Left cardiac atrium (tissue), 4 donors: ENCODE measurements at regions not wholly inside any gene's neighbourhood (a gene's known extent, or its start where the extent isn't known, plus 50 kb on each side); places are given as distances from the start of the nearest gene placed in this dataset.

Experiments
- ATAC-seq, 2 donors: fragments of 200-7000 bp; cut with Tn5 transposase; one replicate each; pipeline ENCODE4 v1.9.1; 2020; ENCODE audit warnings: mild to moderate bottlenecking in 2 of 2, moderate library complexity in 2 of 2
- DNase-seq: peaks from one replicate; pipeline ENCODE4 v3.0.0-alpha.2; 2020
- intact Hi-C, 2 donors: fragments of 100-400 bp; cut with DNase I; formaldehyde crosslinking; loops; one replicate each; pipeline versions ENCODE4 v1.14.1 to v1.15.1; 2022 to 2023
- donor health status: DM: no; HTN: yes; CAD: no.
- donor health status: DM: no; HTN: yes; CAD: no; lungs with severe emphysema.
- donor health status: DM: yes; HTN: yes; CAD: no.
- donor health status: Dilated cardiomyopathy.

DNA sequence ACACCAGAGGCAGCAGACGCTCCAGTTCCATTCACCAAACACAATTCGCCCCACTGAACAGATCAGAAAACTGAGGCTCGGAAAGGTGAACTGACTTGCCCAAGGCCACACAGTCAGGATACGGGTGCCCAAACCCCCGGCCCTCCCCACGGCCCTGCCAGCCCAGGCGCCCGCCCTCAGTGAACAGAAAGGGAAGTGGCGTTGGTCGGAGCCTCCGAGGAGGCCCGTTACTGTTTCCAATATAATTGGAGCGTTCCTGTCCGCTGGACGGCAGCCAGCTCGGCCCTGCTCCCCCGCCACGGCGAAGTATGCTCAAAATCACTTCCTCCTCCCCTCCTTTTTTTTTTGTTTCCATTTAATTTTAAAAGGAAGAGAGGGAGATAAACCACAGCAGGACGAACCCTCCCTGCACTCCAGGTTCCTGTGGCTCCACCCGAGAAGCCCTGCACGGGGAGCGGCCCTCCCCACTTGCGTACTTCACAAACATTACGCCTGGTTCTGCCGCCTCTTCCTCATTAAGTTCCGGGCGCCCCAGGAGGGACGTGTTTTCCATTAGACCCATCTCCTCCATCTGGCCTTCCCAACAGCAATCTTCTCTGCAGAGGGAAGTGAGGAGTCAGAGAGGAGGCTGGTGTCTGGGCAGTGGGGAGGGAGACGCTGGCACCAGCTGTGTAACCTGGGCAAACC lies 61.1 kb downstream of the NCOR2 start:
- intact Hi-C loops = loop anchor here in 1 of 2 donors (10.0 kb wide), 2 partner anchors 51 to 121 kb away; no protein-coding TSS in a partner anchor
- DNase-seq = peak; percentile 92
- ATAC-seq = peak; percentile 48 to 68

DNA sequence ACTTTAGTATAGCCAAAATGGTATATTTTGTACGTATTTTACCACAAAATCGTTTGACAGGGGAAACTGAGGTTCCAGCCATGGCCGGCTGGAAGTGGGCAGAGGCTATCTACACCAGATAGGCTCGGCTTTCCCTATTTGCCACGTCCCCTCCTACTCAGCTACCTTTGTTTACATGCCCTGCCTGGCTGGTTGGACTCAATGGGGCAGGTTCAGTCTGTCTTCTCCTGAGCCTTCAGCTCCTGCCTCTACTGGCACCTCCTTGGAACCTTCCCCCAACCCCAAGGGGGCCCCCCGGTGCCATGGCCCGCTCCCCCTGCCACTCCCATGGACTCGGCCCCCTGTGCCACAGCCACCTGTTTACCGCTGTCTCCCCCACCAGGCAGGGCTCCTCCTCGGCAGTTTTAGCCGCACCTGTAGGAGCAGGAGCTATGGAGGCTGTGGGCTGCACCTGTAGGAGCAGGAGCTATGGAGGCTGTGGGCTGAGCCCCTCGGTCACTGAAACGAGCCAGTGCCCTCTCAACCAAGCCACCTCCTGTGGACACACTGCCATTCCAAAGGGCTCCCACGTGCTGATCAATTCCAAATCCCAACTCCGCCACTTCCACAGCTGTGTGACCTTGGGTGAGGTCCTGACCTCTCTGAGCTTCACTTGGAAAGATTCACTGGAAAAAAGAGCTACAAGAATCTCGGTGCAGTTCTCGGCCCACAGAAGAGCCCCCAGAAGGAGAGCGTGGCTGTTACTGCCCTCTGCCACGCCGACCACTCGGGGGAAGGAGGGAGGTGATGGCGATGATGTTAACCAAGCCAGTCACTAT lies 62.2 kb downstream of the NCOR2 start:
- DNase-seq = no peak
- intact Hi-C loops = loop anchor here in 1 of 2 donors (10.0 kb wide), 2 partner anchors 50 to 120 kb away; no protein-coding TSS in a partner anchor
- no peak for ATAC-seq

DNA sequence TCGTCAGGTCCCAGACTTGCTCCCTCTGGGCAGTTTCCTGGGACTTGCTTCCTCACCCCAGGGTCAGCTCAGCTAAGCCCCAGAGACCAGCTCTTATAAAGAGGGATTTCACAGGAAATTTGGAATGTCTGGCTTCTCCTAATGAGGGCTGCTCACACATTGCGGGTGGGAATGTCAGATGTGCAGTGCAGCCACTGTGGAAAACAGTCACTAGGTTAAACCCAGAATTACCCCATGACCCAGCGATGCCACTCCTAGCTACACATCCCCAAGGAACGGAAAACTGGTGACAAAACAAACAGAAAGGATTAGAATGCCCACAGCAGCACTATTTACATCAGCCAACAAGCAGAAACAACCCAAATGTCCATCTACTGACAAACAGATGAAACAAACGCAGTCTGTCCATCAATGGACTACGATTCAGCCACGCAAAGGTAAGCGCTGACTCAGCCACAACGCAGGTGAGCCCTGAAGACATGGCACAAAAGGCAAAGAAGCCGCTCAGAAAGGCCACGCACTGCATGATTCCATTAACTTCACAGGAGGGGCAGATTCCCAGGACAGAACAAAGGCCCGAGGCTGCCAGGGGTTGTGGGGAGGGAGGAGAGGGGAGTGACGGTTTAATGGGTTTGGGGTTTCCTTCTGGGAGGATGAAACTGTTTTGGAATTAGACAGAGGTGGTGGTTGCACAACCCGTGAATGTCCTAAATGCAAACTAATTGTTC lies 63.0 kb downstream of the NCOR2 start:
- no peak for ATAC-seq
- DNase-seq = no peak
- intact Hi-C loops = loop anchor here in 1 of 2 donors (10.0 kb wide), 2 partner anchors 50 to 120 kb away; no protein-coding TSS in a partner anchor

DNA sequence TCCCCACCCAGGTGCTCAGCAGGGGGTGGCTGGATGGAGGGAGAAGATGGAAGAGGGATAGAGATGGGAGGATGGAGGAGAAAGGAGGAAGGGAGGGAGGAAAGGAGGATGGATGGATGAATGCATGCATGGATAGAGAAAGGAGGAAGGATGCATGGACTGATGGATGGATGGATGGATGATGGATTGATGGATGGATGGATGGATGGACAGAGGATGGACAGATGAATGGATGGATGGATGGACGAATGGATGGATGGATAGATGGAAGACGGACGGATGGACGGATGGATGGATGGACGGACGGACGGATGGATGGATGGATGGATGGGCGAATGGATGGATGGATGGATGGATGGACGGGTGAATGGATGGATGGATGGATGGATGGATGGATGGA lies 64.1 kb downstream of the NCOR2 start:
- ATAC-seq (no peak), DNase-seq (no peak)
- intact Hi-C loops = loop anchor here in 1 of 2 donors (10.0 kb wide), 2 partner anchors 49 to 119 kb away; no protein-coding TSS in a partner anchor

DNA sequence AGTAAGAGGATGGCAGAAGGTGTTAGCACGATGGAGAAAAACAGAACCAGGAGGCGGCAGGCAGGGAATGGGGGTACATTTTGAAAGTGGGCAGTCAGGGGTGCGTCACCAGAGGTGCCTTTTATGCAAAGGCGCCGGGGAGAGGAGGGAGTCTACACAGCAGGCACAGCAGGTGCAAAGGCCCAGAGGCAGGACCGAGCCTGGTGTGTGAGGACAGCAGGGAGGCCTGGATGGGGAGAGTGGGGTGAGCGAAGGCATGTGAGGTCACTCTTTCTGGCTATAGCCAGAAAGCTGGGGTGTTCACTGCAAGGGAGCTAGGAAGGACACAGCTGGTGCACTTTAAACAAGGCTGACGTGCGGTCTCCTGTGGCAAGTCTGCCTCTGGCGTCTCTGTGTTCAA lies 65.0 kb downstream of the NCOR2 start:
- DNase-seq (no peak), ATAC-seq (no peak)
- intact Hi-C loops = loop anchor here in 1 of 2 donors (10.0 kb wide), 2 partner anchors 48 to 118 kb away; no protein-coding TSS in a partner anchor

DNA sequence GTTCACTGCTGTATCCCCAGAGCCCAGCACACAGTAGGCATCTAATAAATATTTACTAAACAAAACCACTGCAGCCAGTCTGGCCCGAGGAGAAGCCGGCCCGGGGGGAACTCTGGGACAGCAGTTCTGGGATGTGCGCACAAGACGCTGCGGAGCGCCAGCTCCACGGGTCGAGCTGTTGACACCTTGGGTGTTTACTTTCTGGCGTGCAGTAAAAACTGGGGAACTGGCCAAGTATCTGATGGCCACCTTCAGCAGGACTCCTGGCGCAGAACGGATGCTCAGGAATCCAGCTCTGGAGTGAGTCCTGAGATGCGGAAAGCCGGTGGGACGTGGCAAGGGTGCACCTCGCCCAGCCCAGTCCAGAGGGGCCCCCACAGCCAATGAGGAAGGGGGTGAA lies 65.6 kb downstream of the NCOR2 start:
- ATAC-seq (no peak), DNase-seq (no peak)
- intact Hi-C loops = loop anchor here in 1 of 2 donors (10.0 kb wide), 2 partner anchors 47 to 117 kb away; no protein-coding TSS in a partner anchor

DNA sequence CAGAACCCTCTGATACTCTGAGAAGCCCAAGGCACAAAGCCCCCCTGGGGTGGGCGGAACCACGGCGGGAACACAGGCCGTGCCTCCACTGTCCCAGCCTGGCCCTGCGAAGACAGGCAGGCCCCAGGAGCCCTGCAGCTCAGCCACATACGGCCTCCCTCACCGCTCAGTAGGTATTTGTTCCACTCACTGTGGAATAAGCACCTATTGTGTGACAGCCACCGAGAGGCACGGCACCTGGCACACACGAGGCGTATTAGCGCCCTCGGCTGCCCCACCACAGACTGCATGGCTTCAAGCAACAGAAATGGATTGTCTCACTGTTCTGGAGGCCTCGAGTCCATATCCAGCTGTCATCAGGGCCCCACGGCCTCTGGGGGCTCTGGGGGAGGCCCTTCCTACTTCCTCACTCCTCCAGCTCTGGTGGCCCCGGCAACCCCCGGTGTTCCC lies 66.3 kb downstream of the NCOR2 start:
- DNase-seq = no peak
- intact Hi-C loops = loop anchor here in 1 of 2 donors (10.0 kb wide), 2 partner anchors 46 to 116 kb away; no protein-coding TSS in a partner anchor
- no peak for ATAC-seq

DNA sequence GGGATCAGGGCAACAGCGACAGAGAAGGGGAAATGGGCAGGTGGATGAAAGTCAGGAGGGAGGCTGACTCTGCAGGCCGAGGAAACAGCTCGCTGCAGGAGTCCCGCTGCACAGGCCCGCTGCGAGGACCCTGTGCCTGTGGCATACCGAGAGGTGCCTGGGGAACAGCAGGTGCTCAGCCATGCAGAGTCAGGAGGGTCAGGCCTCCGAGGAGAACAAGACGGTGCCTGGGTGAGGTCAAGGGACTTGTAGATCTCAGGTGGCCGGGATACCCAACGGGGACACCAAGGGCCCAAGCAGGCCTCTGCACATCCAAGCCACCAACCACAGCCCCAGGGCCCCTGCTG lies 67.5 kb downstream of the NCOR2 start:
- no peak for ATAC-seq
- no peak for DNase-seq
- intact Hi-C loops = loop anchor here in 1 of 2 donors (10.0 kb wide), 2 partner anchors 45 to 115 kb away; no protein-coding TSS in a partner anchor

DNA sequence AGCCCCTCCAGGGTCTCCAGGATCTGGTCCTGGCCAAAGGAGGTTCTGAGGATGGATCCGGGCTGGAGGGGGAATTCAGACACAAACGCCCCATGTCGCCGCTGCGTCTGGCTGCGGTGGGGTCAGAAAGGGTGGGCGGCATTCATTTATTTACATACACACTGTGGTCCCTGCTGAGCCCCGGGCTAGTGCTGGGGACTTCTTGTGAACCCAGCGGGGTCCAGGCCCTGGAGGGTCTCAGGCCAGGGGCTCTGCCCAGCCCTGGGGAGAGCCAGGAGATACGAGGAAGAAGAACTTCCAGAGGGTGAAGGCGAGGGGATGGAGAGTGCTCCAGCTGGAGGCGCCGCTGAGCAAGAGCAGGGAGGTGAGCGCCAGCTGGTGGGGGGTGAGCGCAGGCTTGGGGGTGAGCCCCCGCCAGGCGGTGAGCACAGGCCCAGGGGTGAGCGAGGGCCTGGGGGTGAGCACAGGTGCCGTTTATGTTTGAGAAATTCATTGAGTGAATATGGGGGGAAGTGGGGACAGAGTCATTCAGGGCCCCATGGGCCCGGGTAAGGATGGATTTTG lies 68.1 kb downstream of the NCOR2 start:
- ATAC-seq (no peak), DNase-seq (no peak)
- intact Hi-C loops = no loop called here

DNA sequence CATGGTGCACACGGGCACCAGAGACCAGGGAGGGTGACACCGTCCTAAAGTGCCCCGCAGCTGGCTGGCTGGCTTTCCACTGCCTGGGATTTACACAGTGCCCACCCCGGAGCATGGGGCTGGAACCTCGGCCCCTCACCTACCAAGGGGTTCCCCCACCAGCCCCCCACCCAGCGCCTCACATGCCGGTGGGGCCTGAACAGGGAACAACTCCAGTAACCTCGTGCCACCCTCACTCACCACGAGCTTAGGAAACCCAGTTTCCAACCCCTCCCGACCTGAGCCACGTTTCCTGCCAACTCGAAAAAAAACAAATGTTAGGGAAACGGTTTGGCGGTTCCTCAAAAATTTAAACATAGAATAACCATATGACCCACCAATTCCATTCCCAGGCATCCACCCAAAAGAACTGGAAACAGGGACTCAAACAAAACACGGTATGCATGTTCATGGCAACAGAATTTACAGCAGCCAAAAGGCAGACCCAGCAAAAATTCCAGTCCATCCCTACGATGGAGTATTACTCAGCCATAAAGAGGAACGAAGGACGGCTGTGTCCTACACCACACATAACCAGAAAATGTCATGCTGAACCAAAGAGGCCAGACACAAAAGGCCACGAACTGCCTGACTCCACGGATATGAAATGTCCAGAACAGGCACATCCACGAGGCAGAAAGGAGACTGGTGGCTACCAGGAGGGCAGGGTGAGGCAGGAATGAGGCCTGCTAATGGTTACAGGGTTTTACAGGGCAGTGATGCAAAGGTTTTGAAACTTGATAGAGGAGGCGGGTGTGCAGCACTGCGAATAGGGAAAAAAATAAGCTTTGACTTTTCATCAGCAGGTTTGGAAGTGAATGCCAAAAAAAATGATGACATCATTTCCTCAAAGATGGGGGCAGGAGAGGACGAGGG lies 68.9 kb downstream of the NCOR2 start:
- intact Hi-C loops = no loop called here
- ATAC-seq (peak in 1 of 2 donors; percentile 16), DNase-seq (no peak)

DNA sequence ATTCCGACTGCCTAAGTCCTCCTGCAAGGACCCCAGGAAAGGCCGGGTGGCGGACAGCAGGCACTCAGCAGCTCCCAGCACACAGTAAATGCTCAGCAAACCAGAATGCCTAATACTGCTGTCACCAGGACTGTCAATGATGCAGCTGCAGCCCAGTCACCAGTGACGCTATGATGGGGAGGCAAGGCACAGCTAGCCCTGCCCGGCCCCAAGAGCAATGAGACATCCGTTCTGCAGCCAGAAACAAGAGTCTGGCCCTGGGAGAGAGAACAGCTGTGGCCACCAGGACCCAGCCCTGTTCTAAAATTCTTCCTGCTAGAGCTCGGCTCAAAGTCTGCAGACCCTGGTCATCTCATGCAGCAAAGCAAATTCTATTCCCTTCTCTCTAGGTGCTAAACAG lies 69.8 kb downstream of the NCOR2 start:
- intact Hi-C loops = no loop called here
- DNase-seq (peak; percentile 86), ATAC-seq (peak; percentile 61 to 74)

DNA sequence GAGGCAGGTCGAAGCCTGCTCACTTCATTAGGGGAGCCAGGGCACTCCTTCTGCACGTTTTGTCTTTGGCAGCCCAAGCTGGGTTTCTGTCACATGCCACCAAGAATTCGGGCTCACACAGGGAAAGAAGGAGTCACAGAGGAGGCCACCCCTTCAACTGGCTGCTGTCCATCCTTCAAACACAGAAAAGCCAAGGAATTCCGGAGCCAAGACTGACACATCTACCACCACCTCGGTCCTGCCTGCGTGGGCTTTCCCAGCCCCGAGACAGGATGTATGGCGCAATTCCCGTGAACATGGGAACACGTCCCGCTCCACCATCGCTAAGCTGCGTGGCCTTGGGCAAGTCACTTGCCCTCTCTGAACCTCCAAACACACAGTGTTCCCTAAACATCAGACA lies 70.4 kb downstream of the NCOR2 start:
- intact Hi-C loops = no loop called here
- ATAC-seq = peak; percentile 13 to 24
- DNase-seq = peak; percentile 72

DNA sequence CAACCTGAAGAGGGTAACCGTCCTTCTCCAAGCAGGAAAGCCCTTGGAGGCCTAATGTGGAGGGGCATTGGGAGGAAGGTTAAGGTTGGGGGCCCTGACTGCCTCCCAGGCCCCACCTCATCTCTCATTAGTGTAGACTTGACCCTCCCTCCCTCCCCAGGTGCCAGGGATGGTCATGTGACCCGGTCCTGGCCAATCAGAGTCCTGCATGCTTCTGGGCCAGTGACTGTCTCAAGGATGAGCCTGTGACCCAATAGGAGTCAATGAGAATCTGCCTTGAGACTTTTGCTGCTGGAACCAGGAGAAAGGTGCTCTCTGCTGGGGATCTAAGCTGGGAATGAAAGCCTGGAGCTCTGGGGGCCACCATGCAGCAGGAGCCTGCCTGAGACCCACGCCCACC lies 70.8 kb downstream of the NCOR2 start:
- DNase-seq (no peak), ATAC-seq (no peak)
- intact Hi-C loops = no loop called here

DNA sequence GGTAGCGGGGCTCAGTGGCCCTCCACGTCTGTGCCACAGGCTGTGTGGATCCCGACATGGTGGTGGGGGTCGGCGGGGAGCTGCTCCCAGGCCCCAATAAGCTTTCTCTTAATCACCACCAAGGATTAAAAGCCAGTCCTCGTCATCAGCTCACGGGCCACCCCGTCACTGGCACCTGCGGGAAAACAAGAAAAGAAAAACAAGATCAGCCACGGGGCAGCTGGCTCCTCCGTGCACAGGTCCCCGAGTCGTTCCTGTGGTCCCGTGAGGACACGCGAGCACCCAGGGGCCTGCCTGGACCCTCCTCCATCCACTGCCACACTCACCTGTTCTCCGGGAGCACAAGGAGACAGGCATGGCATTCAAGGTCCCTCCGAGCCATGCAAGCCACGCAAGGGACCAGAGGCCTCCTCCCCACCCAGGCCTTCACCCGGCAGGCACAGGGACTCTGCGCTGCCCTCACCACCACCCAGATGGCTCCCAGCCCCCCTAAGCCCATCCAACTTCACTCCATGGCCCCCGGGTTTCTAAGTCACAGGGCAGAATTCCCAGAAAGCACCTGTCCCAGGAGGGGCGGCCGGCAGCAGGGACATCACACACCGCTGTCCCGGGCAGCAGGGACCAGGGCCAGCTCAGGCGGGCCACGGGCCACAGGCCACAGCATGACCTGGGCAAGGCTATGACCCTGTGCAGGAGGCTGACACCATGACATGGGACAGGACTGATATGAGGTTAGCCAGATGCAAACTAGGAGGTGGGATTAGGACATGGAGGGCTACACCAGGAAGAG lies 72.0 kb downstream of the NCOR2 start:
- intact Hi-C loops = no loop called here
- DNase-seq (no peak), ATAC-seq (no peak)

DNA sequence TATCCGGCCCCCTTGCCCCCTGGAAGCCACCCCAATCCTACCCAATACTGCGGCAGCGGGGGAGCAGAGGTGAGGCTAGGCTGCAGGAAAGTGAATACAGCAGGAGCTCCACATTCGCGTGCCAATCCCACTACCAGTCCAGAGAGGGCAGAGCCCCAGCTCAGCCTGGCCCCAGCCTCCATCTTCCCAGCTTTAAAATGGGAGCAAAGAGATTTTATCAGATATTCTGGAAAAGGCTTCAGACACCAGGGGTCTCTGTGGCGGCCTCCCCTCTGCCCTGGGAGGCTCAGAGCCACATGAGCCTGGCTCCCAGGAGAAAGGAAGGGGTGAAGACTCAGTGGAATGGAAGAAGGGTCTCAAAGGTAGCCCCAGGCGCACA lies 72.7 kb downstream of the NCOR2 start:
- DNase-seq (no peak), ATAC-seq (no peak)
- intact Hi-C loops = no loop called here

DNA sequence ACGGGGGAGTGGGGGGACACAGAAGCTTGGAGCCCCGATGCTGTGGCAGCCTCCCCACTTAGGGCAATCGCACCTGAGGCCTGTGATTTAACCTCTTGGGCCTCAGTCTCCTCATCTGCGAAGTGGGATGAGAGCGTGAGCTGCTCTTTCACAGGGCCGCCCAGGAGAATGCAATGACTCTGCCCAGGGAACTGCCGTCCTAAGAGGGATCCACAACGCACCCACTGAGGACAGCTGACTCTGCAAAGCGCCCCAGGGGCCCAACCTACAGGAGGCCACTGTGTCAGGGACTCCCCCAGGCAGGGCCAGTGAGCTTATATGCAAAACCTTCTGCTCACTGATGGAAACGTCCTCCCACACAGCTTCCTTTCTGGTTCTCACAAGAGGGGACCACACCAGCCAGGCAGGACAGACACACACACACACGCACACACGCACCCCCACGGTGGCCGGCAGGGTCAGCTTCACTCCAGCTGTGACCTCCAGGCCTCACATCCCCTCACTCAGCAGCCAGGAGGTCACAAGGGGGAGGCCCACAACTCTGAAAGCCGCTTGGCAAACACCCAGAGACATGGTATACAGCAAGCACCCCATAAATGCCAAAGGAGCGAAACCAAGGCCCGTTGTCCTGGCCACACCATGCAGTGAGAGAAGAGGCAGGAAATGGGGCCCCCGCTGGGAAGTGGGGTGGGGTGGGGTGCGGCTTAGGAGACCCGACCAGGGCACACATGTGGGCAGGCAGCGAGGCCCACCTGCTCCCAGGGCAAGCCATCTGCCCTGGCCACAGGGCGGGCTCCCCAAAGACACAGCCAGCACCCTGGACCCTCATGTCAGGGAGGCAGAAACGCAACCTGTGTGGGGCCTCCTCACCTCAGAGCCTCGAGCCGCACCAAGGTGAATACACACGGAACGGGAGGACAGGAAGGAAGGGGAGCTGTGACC lies 73.3 kb downstream of the NCOR2 start:
- DNase-seq = no peak
- intact Hi-C loops = no loop called here
- ATAC-seq = no peak
